Lung (tissue), 11 donors: ENCODE measurements at regions not wholly inside any gene's neighbourhood (a gene's known extent, or its start where the extent isn't known, plus 50 kb on each side); places are given as distances from the start of the nearest gene placed in this dataset.

Source experiments
- ATAC-seq: fragments of 200-7000 bp; cut with Tn5 transposase; one replicate; pipeline ENCODE4 v1.9.1; 2020; ENCODE audit warnings: moderate number of reproducible peaks; ENCODE audit not compliant: insufficient read depth, low FRiP score
- DNase-seq, 3 donors: peaks; one replicate each; pipeline ENCODE4 v3.0.0-alpha.2; 2013 to 2017
- H3K27ac ChIP-seq, 2 donors: one replicate each; pipeline ENCODE4 v1.5.1; 2013; ENCODE audit warnings: mild to moderate bottlenecking in 2 of 2, moderate library complexity in 2 of 2, control low read depth in 1 of 2, inconsistent platforms in 1 of 2, low read depth in 1 of 2, low read length in 1 of 2
- H3K27me3 ChIP-seq, 3 donors: one replicate each; pipeline ENCODE4 v1.5.1; 2013; ENCODE audit warnings: low read length in 2 of 3; ENCODE audit not compliant: control insufficient read depth in 3 of 3, insufficient read depth in 3 of 3
- H3K36me3 ChIP-seq, 4 donors: one replicate each; pipeline ENCODE4 v1.5.1; 2013; ENCODE audit warnings: low read length in 4 of 4, mild to moderate bottlenecking in 1 of 4, moderate library complexity in 1 of 4; ENCODE audit not compliant: control insufficient read depth in 4 of 4, insufficient read depth in 4 of 4
- H3K4me1 ChIP-seq, 5 donors: one replicate each; pipeline ENCODE4 v1.5.1; 2013; ENCODE audit warnings: low read length in 5 of 5, mild to moderate bottlenecking in 2 of 5, moderate library complexity in 1 of 5; ENCODE audit not compliant: control insufficient read depth in 5 of 5, insufficient read depth in 5 of 5
- H3K4me3 ChIP-seq: one replicate; pipeline ENCODE4 v1.5.1; 2013; ENCODE audit warnings: mild to moderate bottlenecking, control low read depth, moderate library complexity
- H3K9ac ChIP-seq, 2 donors: one replicate each; pipeline ENCODE4 v1.5.1; 2013; ENCODE audit warnings: low read length in 2 of 2, control low read depth in 1 of 2; ENCODE audit not compliant: insufficient read depth in 1 of 2
- H3K9me3 ChIP-seq, 4 donors: one replicate each; pipeline ENCODE4 v1.5.1; 2013; ENCODE audit warnings: low read length in 3 of 4, mild to moderate bottlenecking in 1 of 4, moderate library complexity in 1 of 4; ENCODE audit not compliant: control insufficient read depth in 4 of 4, insufficient read depth in 3 of 4
- WGBS, 2 donors: extraction: QIAGEN DNeasy Blood & Tissue Kit; methylation state at CpG; one replicate each; pipeline ENCODE4 v1.1.7; 2013; 5-methylcytosine and 5-hydroxymethylcytosine counted together
- TF ChIP-seq, protein P1 (sequence below): IDR thresholded peaks from 2 replicates; pipeline ENCODE4 v1.5.1; 2012; ENCODE audit warnings: mild to moderate bottlenecking; ENCODE audit errors: control extremely low read depth, extremely low read depth
- donor health status: control.
- donor health status: control.
- donor health status: Bipolar disorder and iron deficiency.
- donor health status: healthy.
- donor health status: DM: yes; HTN: yes; CAD: no.

GRCh38 chrY:16629146-16629545, 1250.9 kb downstream of the CDY2B start:
- no peaks in the 10 kb centered on the region for H3K9me3 ChIP-seq
- no peak overlapping the region for H3K9ac ChIP-seq
- H3K36me3 ChIP-seq: no peaks in the 10 kb centered on the region
- H3K4me3 ChIP-seq: no peak overlapping the region
- ATAC-seq (no peak), DNase-seq (no peak)
- TF ChIP-seq, protein P1, sequence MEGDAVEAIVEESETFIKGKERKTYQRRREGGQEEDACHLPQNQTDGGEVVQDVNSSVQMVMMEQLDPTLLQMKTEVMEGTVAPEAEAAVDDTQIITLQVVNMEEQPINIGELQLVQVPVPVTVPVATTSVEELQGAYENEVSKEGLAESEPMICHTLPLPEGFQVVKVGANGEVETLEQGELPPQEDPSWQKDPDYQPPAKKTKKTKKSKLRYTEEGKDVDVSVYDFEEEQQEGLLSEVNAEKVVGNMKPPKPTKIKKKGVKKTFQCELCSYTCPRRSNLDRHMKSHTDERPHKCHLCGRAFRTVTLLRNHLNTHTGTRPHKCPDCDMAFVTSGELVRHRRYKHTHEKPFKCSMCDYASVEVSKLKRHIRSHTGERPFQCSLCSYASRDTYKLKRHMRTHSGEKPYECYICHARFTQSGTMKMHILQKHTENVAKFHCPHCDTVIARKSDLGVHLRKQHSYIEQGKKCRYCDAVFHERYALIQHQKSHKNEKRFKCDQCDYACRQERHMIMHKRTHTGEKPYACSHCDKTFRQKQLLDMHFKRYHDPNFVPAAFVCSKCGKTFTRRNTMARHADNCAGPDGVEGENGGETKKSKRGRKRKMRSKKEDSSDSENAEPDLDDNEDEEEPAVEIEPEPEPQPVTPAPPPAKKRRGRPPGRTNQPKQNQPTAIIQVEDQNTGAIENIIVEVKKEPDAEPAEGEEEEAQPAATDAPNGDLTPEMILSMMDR: no peak
- no peaks in the 10 kb centered on the region for H3K27me3 ChIP-seq
- WGBS, 2 donors: 100% methylated on average over 1 of the region's 1 CpG; no CpG with 5 or more reads in 1 of the 2 donors
- no peak overlapping the region for H3K27ac ChIP-seq
- H3K4me1 ChIP-seq: no peaks in the 10 kb centered on the region

DNA sequence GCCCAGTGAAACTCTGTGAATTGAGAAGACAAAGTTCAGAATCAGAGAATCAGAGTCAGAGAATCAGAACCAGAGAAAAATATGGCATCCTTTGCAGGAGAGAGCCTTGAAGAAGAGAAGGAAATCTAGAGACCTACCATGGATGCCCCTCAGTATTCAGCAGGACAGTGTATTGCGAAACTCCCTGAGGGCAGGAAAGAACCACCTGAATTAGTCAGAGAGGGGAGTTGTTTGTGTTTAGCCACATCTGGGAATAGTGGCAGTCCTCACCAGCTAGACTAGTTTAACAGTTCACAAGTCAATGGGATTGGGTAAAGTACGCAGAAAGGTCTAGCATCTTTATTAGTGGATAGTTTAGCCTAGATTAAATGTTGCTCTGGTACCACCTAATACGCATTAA, 1252.9 kb downstream of the CDY2B start:
- WGBS, 2 donors: 86% methylated on average over 3 of the region's 3 CpGs; no CpG with 5 or more reads in 1 of the 2 donors
- no peak overlapping the region for H3K4me3 ChIP-seq
- ATAC-seq: no peak

DNA sequence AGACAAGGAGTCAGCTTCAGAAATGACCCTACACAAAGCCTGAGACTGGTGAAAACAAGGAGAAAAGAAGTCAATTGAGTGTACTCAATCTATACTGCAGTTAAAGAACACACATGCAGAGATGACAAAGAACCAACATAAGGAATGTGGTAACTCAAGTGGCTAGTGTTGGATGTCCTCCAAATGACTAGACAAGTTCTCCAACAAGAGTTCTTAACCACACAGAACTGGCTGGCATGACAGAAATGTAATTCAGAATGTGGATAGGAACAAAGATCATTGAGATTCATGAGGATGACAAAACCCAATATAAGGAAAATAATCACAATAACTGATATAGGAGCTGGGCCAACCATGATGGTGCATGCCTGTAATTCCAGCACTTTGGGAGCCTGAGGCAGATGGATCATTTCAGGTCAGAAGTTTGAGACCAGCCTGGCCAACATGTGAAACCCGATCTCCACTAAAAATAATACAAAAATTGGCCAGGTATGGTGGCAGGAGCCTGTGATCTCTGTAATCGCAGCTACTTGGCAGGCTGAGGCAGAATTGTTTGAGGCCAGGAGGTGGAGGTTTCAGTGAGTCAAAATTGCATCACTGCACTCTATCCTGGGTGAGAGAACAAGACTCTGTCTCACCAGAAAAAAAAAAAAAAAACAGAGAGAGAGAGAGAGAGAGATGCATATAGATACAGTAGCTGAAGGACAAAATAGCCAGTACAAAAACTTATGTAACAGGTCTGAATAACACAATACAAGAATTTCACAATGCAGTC, 1263.6 kb downstream of the CDY2B start:
- Histone ChIP-seq H3K27ac (no peak overlapping the region), H3K36me3 (no peaks in the 10 kb centered on the region), H3K9ac (no peak overlapping the region), H3K4me3 (no peak overlapping the region), H3K9me3 (no peaks in the 10 kb centered on the region), H3K4me1 (no peaks in the 10 kb centered on the region), H3K27me3 (no peaks in the 10 kb centered on the region)
- ATAC-seq (no peak), DNase-seq (no peak)
- 66% methylated on average over 2 of the region's 2 CpGs; no CpG with 5 or more reads in 1 of the 2 donors for WGBS, 2 donors
- TF ChIP-seq, protein P1: no peak

More for the DNA sequence above, 1252.9 kb downstream of the CDY2B start:
- TF ChIP-seq, protein P1: no peak
- no peak overlapping the region for H3K9ac ChIP-seq
- no peaks in the 10 kb centered on the region for H3K4me1 ChIP-seq
- no peaks in the 10 kb centered on the region for H3K9me3 ChIP-seq
- no peaks in the 10 kb centered on the region for H3K36me3 ChIP-seq
- H3K27ac ChIP-seq: no peak overlapping the region
- no peak for DNase-seq
- H3K27me3 ChIP-seq: no peaks in the 10 kb centered on the region
